Calu3 (cell line): ENCODE measurements at regions not wholly inside any gene's neighbourhood (a gene's known extent, or its start where the extent isn't known, plus 50 kb on each side); places are given as distances from the start of the nearest gene placed in this dataset.

Experiments used
- BruUV-seq: library from RNA; stranded (reverse); fragments of 400-500 nt; replicated peaks from 2 replicates; lab custom pipeline; 2021; lab: Mats Ljungman, UMichigan
- CTCF ChIA-PET: fragments of 300-600 bp; sonication (Branson Sonifier 250); formaldehyde crosslinking; loops from one replicate; lab custom pipeline; 2022; ENCODE audit warnings: antibody characterized with exemption; lab: Charles Lee
- DNase-seq: peaks from one replicate; pipeline ENCODE4 v3.0.0; 2022
- H3K27ac Mint-ChIP-seq: one replicate; pipeline ENCODE4 v1.8.0; 2022; ENCODE audit warnings: mixed read lengths; ENCODE audit not compliant: unreplicated experiment
- H3K27me3 Mint-ChIP-seq: one replicate; pipeline ENCODE4 v1.8.0; 2022; ENCODE audit warnings: mixed read lengths; ENCODE audit not compliant: unreplicated experiment
- H3K36me3 Mint-ChIP-seq: one replicate; pipeline ENCODE4 v1.8.0; 2022; ENCODE audit warnings: mild to moderate bottlenecking, moderate library complexity, mixed read lengths; ENCODE audit not compliant: insufficient read depth, unreplicated experiment
- H3K4me1 Mint-ChIP-seq: one replicate; pipeline ENCODE4 v1.8.0; 2022; ENCODE audit warnings: mild to moderate bottlenecking, low read depth, mixed read lengths; ENCODE audit not compliant: unreplicated experiment
- H3K4me3 Mint-ChIP-seq: one replicate; pipeline ENCODE4 v1.8.0; 2022; ENCODE audit warnings: mild to moderate bottlenecking, low read depth, moderate library complexity, mixed read lengths; ENCODE audit not compliant: unreplicated experiment
- H3K9me3 Mint-ChIP-seq: one replicate; pipeline ENCODE4 v1.8.0; 2022; ENCODE audit warnings: low read depth, mixed read lengths; ENCODE audit not compliant: unreplicated experiment
- intact Hi-C: fragments of 100-400 bp; cut with micrococcal nuclease; formaldehyde crosslinking; loops from one replicate; pipeline ENCODE4 v1.10.0; 2022; ENCODE audit not compliant: unreplicated experiment
- TF ChIP-seq, protein P1 (sequence below): fragments of 200-600 bp; IDR thresholded peaks from one replicate; pipeline ENCODE4 v1.8.0; 2022; ENCODE audit warnings: antibody characterized with exemption; ENCODE audit not compliant: unreplicated experiment

- CTCF ChIA-PET = no interaction called here
- BruUV-seq = no TSS peak
- Mint-ChIP-seq H3K4me1 (no peaks in the 10 kb centered on the region), H3K9me3 (no peaks in the 10 kb centered on the region), H3K27me3 (peaks cover 40% of the 10 kb centered on the region), H3K27ac (no peak overlapping the region), H3K36me3 (no peaks in the 10 kb centered on the region), H3K4me3 (no peak overlapping the region)
- DNase-seq = no peak
- TF ChIP-seq, protein P1, sequence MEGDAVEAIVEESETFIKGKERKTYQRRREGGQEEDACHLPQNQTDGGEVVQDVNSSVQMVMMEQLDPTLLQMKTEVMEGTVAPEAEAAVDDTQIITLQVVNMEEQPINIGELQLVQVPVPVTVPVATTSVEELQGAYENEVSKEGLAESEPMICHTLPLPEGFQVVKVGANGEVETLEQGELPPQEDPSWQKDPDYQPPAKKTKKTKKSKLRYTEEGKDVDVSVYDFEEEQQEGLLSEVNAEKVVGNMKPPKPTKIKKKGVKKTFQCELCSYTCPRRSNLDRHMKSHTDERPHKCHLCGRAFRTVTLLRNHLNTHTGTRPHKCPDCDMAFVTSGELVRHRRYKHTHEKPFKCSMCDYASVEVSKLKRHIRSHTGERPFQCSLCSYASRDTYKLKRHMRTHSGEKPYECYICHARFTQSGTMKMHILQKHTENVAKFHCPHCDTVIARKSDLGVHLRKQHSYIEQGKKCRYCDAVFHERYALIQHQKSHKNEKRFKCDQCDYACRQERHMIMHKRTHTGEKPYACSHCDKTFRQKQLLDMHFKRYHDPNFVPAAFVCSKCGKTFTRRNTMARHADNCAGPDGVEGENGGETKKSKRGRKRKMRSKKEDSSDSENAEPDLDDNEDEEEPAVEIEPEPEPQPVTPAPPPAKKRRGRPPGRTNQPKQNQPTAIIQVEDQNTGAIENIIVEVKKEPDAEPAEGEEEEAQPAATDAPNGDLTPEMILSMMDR = no peak
- intact Hi-C loops = no loop called here
Measured at GRCh38 chr14:53331247-53331646, 178.1 kb upstream of the DDHD1 start.

- BruUV-seq = no TSS peak
- Mint-ChIP-seq H3K4me3 (no peak overlapping the region), H3K27ac (no peak overlapping the region), H3K4me1 (no peaks in the 10 kb centered on the region), H3K36me3 (no peaks in the 10 kb centered on the region), H3K27me3 (peaks cover 35% of the 10 kb centered on the region), H3K9me3 (no peaks in the 10 kb centered on the region)
- intact Hi-C loops = no loop called here
- CTCF ChIA-PET = no interaction called here
- DNase-seq = no peak
- TF ChIP-seq, protein P1 = no peak
Measured at GRCh38 chr14:53330441-53330840, 177.3 kb upstream of the DDHD1 start.

- H3K27ac Mint-ChIP-seq = no peak overlapping the region
- CTCF ChIA-PET = no interaction called here
- H3K4me1 Mint-ChIP-seq = no peaks in the 10 kb centered on the region
- H3K27me3 Mint-ChIP-seq = peaks cover 30% of the 10 kb centered on the region
- no peaks in the 10 kb centered on the region for H3K9me3 Mint-ChIP-seq
- no peak for DNase-seq
- BruUV-seq = no TSS peak
- intact Hi-C loops = no loop called here
- H3K4me3 Mint-ChIP-seq = no peak overlapping the region
- TF ChIP-seq, protein P1 = no peak
- no peaks in the 10 kb centered on the region for H3K36me3 Mint-ChIP-seq
Measured at GRCh38 chr14:53328841-53329240, 175.7 kb upstream of the DDHD1 start.

GRCh38 chr14:53327716-53328115, 174.6 kb upstream of the DDHD1 start:
- CTCF ChIA-PET = no interaction called here
- Mint-ChIP-seq H3K4me1 (no peaks in the 10 kb centered on the region), H3K27ac (no peak overlapping the region), H3K36me3 (no peaks in the 10 kb centered on the region), H3K27me3 (peaks cover 30% of the 10 kb centered on the region), H3K9me3 (no peaks in the 10 kb centered on the region), H3K4me3 (no peak overlapping the region)
- TF ChIP-seq, protein P1 = no peak
- no peak for DNase-seq
- BruUV-seq = no TSS peak
- intact Hi-C loops = no loop called here
